Caco-2 (cell line): ENCODE measurements at regions not wholly inside any gene's neighbourhood (a gene's known extent, or its start where the extent isn't known, plus 50 kb on each side); places are given as distances from the start of the nearest gene placed in this dataset.

Source experiments
- BruUV-seq: library from RNA; stranded (reverse); fragments of 400-500 nt; replicated peaks from 2 replicates; lab custom pipeline; 2021; lab: Mats Ljungman, UMichigan
- CTCF ChIA-PET: fragments of 300-600 bp; sonication (Branson Sonifier 250); formaldehyde crosslinking; loops from one replicate; lab custom pipeline; 2022; ENCODE audit warnings: antibody characterized with exemption; lab: Charles Lee
- POLR2A ChIA-PET: fragments of 300-600 bp; sonication (Branson Sonifier 250); formaldehyde crosslinking; loops from one replicate; lab custom pipeline; 2022; ENCODE audit warnings: antibody characterized with exemption; lab: Charles Lee
- DNase-seq, 2 experiments: peaks; one replicate each; pipeline versions ENCODE4 v3.0.0 to v3.0.0-alpha.2; 2020 to 2022
- H3K27me3 ChIP-seq: replicated peaks from 2 replicates; pipeline ENCODE4 v1.6.0; 2011; ENCODE audit warnings: low read length; ENCODE audit not compliant: control insufficient read depth, insufficient read depth
- H3K36me3 ChIP-seq: 2 replicates; pipeline ENCODE4 v1.5.1; 2011; ENCODE audit warnings: low read length; ENCODE audit not compliant: control insufficient read depth, insufficient read depth
- H3K4me1 ChIP-seq: fragments of 250-450 bp; sonication (Bioruptor Pico); 2 replicates; pipeline ENCODE4 v1.5.1; 2020; ENCODE audit warnings: mild to moderate bottlenecking
- H3K4me3 ChIP-seq: 2 replicates; pipeline ENCODE4 v1.5.1; 2011; ENCODE audit warnings: low read depth, mild to moderate bottlenecking, control low read depth, low read length
- H3K9me3 ChIP-seq: fragments of 250-450 bp; sonication (Bioruptor Pico); 2 replicates; pipeline ENCODE4 v1.5.1; 2020; ENCODE audit warnings: mild to moderate bottlenecking, moderate library complexity
- H3K27ac Mint-ChIP-seq: one replicate; pipeline ENCODE4 v1.8.0; 2022; ENCODE audit warnings: mixed read lengths; ENCODE audit not compliant: unreplicated experiment
- H3K27me3 Mint-ChIP-seq: one replicate; pipeline ENCODE4 v1.8.0; 2022; ENCODE audit warnings: mixed read lengths; ENCODE audit not compliant: insufficient read depth, unreplicated experiment
- H3K36me3 Mint-ChIP-seq: one replicate; pipeline ENCODE4 v1.8.0; 2022; ENCODE audit warnings: mild to moderate bottlenecking, mixed read lengths; ENCODE audit not compliant: insufficient read depth, unreplicated experiment
- H3K4me1 Mint-ChIP-seq: one replicate; pipeline ENCODE4 v1.8.0; 2022; ENCODE audit warnings: low read depth, mixed read lengths; ENCODE audit not compliant: unreplicated experiment
- H3K4me3 Mint-ChIP-seq: one replicate; pipeline ENCODE4 v1.8.0; 2022; ENCODE audit warnings: mild to moderate bottlenecking, moderate library complexity, mixed read lengths; ENCODE audit not compliant: unreplicated experiment
- H3K9me3 Mint-ChIP-seq: one replicate; pipeline ENCODE4 v1.8.0; 2022; ENCODE audit warnings: mixed read lengths; ENCODE audit not compliant: unreplicated experiment
- CTCF ChIP-seq, 2 experiments: fragments of 200-600 bp in 1 of 2; IDR thresholded peaks; 1 replicate in 1 of 2; 2 replicates in 1 of 2; pipeline versions ENCODE4 v1.5.1 to v1.8.0; 2011 to 2022; ENCODE audit warnings: antibody characterized with exemption in 1 of 2, control low read depth in 1 of 2, inconsistent platforms in 1 of 2, low read depth in 1 of 2, low read length in 1 of 2, mild to moderate bottlenecking in 1 of 2, moderate library complexity in 1 of 2; ENCODE audit not compliant: insufficient read depth in 1 of 2, severe bottlenecking in 1 of 2, unreplicated experiment in 1 of 2
- intact Hi-C: fragments of 100-400 bp; cut with micrococcal nuclease; formaldehyde crosslinking; loops from one replicate; pipeline ENCODE4 v1.10.0; 2022; ENCODE audit not compliant: unreplicated experiment

GRCh38 chr21:24628046-24628445, 979.2 kb downstream of the MRPL39 start:
- Mint-ChIP-seq H3K9me3 (no peaks in the 10 kb centered on the region), H3K4me1 (no peaks in the 10 kb centered on the region), H3K36me3 (no peaks in the 10 kb centered on the region), H3K27ac (no peak overlapping the region), H3K27me3 (no peaks in the 10 kb centered on the region), H3K4me3 (no peak overlapping the region)
- no peaks in the 10 kb centered on the region for H3K27me3 ChIP-seq
- no peaks in the 10 kb centered on the region for H3K36me3 ChIP-seq
- DNase-seq = no peak
- TF ChIP-seq CTCF (IDR thresholded peaks at IDR 0.05; ENCODE audit: insufficient read depth in 1 of 2, low read depth in 1 of 2, low read length in 1 of 2, severe bottlenecking in 1 of 2, unreplicated experiment in 1 of 2) = no peak
- no peaks in the 10 kb centered on the region for H3K9me3 ChIP-seq
- no peaks in the 10 kb centered on the region for H3K4me1 ChIP-seq
- ChIA-PET POLR2A (no interaction called here), CTCF (no interaction called here)
- no TSS peak for BruUV-seq
- H3K4me3 ChIP-seq = no peak overlapping the region
- intact Hi-C loops = no loop called here

GRCh38 chr21:24617819-24618218, 989.5 kb downstream of the MRPL39 start:
- ChIA-PET POLR2A (no interaction called here), CTCF (no interaction called here)
- Mint-ChIP-seq H3K4me1 (no peaks in the 10 kb centered on the region), H3K9me3 (peaks cover 12% of the 10 kb centered on the region), H3K4me3 (no peak overlapping the region), H3K27ac (no peak overlapping the region), H3K27me3 (no peaks in the 10 kb centered on the region), H3K36me3 (no peaks in the 10 kb centered on the region)
- Histone ChIP-seq H3K9me3 (no peaks in the 10 kb centered on the region; the same call in 1 of the 2 replicates), H3K4me1 (no peaks in the 10 kb centered on the region), H3K36me3 (no peaks in the 10 kb centered on the region), H3K27me3 (no peaks in the 10 kb centered on the region), H3K4me3 (no peak overlapping the region)
- BruUV-seq = no TSS peak
- intact Hi-C loops = no loop called here
- no peak for TF ChIP-seq CTCF (IDR thresholded peaks at IDR 0.05; ENCODE audit: insufficient read depth in 1 of 2, low read depth in 1 of 2, low read length in 1 of 2, severe bottlenecking in 1 of 2, unreplicated experiment in 1 of 2)
- DNase-seq = no peak

GRCh38 chr21:24594082-24594481, 1013.2 kb downstream of the MRPL39 start:
- no peaks in the 10 kb centered on the region for H3K4me1 Mint-ChIP-seq
- peaks cover 11% of the 10 kb centered on the region for H3K9me3 Mint-ChIP-seq
- no peaks in the 10 kb centered on the region for H3K27me3 Mint-ChIP-seq
- no peaks in the 10 kb centered on the region for H3K27me3 ChIP-seq
- no peaks in the 10 kb centered on the region for H3K4me1 ChIP-seq
- no peak overlapping the region for H3K27ac Mint-ChIP-seq
- H3K36me3 ChIP-seq = no peaks in the 10 kb centered on the region
- no peaks in the 10 kb centered on the region for H3K36me3 Mint-ChIP-seq
- intact Hi-C loops = no loop called here
- ChIA-PET CTCF (no interaction called here), POLR2A (no interaction called here)
- H3K9me3 ChIP-seq = no peaks in the 10 kb centered on the region
- TF ChIP-seq CTCF (IDR thresholded peaks at IDR 0.05; ENCODE audit: insufficient read depth in 1 of 2, low read depth in 1 of 2, low read length in 1 of 2, severe bottlenecking in 1 of 2, unreplicated experiment in 1 of 2) = no peak
- H3K4me3 Mint-ChIP-seq = no peak overlapping the region
- no TSS peak for BruUV-seq
- no peak for DNase-seq
- H3K4me3 ChIP-seq = no peak overlapping the region
